ENCODE measurements at regions not wholly inside any gene's neighbourhood (a gene's known extent, or its start where the extent isn't known, plus 50 kb on each side); places are given as distances from the start of the nearest gene placed in this dataset.

DNA sequence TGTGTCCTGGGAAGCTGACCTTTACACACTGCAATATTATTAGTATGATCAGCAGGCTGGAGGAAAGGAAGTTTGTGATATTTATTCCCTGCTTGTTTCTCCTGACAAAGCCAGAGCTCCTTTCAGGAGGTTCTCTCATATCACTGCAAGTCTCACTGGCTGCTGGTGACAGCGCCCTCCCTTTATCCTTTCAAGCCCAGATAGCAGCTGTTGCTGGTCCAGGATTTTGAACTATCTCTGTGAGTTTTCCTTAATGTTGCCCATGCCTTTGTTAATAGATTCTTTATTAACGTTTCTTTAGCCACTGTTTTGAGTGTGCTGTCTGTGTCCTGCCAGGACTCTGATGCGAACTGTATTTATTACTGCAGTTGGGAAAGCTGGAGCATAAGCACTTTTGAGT, 518.7 kb downstream of the C4orf33 start:
- Histone ChIP-seq H3K9me3 (replicated peaks; ENCODE audit: low read length) (no peaks in the 10 kb centered on the region), H3K9ac (ENCODE audit: low read depth, low read length) (no peak overlapping the region), H3K4me2 (ENCODE audit: low read length) (no peak overlapping the region), H3K4me3 (ENCODE audit: low read length) (no peak overlapping the region), H3K36me3 (ENCODE audit: insufficient read depth, low read length) (no peaks in the 10 kb centered on the region), H3K27me3 (ENCODE audit: control insufficient read depth, insufficient read depth, low read length) (no peaks in the 10 kb centered on the region), H3K4me1 (ENCODE audit: control insufficient read depth, insufficient read depth, low read length) (no peaks in the 10 kb centered on the region)

DNA sequence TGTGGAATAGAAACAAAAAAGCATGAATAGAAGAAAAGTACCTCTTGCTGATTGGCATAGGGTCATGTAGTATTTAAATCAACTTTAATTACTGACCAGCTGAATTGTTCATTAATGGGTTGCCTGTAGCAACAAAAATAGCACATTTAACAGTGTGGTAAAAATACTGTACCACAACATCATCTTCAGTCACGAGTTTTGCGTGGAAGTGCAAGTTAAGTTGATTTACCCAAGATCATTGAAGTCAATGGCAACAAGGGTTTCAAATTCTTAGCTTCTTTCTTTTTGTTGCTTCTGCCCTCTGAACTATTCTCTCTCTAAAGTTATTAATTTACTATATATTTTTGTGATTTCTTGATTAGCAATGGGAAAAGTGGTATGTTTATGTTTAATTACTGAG, 526.6 kb downstream of the C4orf33 start:
- H3K36me3 ChIP-seq (ENCODE audit: insufficient read depth, low read length) = no peaks in the 10 kb centered on the region
- H3K4me3 ChIP-seq (ENCODE audit: low read length) = no peak overlapping the region
- H3K4me1 ChIP-seq (ENCODE audit: control insufficient read depth, insufficient read depth, low read length) = no peaks in the 10 kb centered on the region
- no peak overlapping the region for H3K9ac ChIP-seq (ENCODE audit: low read depth, low read length)
- no peaks in the 10 kb centered on the region for H3K9me3 ChIP-seq (replicated peaks; ENCODE audit: low read length)
- no peak overlapping the region for H3K4me2 ChIP-seq (ENCODE audit: low read length)
- H3K27me3 ChIP-seq (ENCODE audit: control insufficient read depth, insufficient read depth, low read length) = no peaks in the 10 kb centered on the region

DNA sequence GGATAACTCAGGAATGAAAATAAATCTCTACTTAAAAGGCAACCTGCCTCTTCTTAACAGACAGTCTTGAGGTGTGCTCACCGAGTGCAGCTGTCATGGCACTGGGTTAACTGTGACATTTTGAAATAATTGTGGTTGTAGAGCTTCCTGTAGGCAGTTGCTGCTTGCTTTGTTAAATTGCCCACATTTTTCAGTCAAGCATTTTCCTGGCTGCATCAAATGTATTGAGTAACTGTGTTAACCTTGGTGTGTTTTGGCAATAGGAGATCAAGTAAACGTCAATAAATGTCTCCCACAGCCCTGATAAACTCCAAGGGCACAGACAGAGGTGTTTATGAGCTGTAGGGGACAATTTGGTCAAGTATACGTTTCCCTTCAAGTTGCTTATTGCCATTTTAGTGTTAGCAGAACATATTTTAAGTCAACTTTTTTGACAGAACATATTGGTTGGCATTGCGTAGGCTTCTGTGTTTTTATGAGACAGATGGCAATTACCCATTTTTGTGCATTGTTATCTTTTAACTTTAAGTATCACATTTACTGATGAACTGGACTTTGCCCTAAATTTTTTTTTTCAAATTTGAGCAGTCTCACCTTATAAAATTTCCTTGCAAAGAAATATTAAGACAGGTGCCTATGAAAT, 527.4 kb downstream of the C4orf33 start:
- H3K27me3 ChIP-seq (ENCODE audit: control insufficient read depth, insufficient read depth, low read length) = no peaks in the 10 kb centered on the region
- no peaks in the 10 kb centered on the region for H3K36me3 ChIP-seq (ENCODE audit: insufficient read depth, low read length)
- no peak overlapping the region for H3K4me3 ChIP-seq (ENCODE audit: low read length)
- no peaks in the 10 kb centered on the region for H3K9me3 ChIP-seq (replicated peaks; ENCODE audit: low read length)
- no peaks in the 10 kb centered on the region for H3K4me1 ChIP-seq (ENCODE audit: control insufficient read depth, insufficient read depth, low read length)
- no peak overlapping the region for H3K9ac ChIP-seq (ENCODE audit: low read depth, low read length)
- H3K4me2 ChIP-seq (ENCODE audit: low read length) = no peak overlapping the region

DNA sequence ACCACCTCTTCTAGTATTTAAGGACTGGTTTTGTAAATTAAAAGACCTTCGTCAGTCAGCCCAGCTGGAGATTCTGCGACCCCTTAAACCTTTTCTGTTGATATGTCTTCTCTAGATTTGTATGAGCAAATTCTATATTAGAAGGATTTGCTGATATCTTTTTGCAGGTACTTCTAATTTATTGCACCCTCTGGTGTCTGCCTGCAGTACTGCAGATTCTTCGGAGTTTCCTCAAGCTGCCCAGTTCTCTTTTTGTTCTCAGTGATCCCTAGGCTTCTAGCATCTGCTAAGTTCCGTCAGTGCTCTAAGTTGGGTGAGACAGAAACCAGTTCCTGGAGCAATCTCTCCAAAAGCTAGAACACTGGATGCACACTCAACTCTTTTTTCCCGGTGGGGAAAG, 545.2 kb downstream of the C4orf33 start:
- Histone ChIP-seq H3K4me3 (ENCODE audit: low read length) (no peak overlapping the region), H3K36me3 (ENCODE audit: insufficient read depth, low read length) (no peaks in the 10 kb centered on the region), H3K9ac (ENCODE audit: low read depth, low read length) (no peak overlapping the region), H3K27me3 (ENCODE audit: control insufficient read depth, insufficient read depth, low read length) (no peaks in the 10 kb centered on the region), H3K4me2 (ENCODE audit: low read length) (no peak overlapping the region), H3K9me3 (replicated peaks; ENCODE audit: low read length) (no peaks in the 10 kb centered on the region), H3K4me1 (ENCODE audit: control insufficient read depth, insufficient read depth, low read length) (no peaks in the 10 kb centered on the region)

GRCh38 chr4:129645461-129645860, 549.5 kb downstream of the C4orf33 start:
- Histone ChIP-seq H3K4me2 (ENCODE audit: low read length) (no peak overlapping the region), H3K36me3 (ENCODE audit: insufficient read depth, low read length) (no peaks in the 10 kb centered on the region), H3K9ac (ENCODE audit: low read depth, low read length) (no peak overlapping the region), H3K9me3 (replicated peaks; ENCODE audit: low read length) (no peaks in the 10 kb centered on the region), H3K27me3 (ENCODE audit: control insufficient read depth, insufficient read depth, low read length) (no peaks in the 10 kb centered on the region), H3K4me1 (ENCODE audit: control insufficient read depth, insufficient read depth, low read length) (no peaks in the 10 kb centered on the region), H3K4me3 (ENCODE audit: low read length) (no peak overlapping the region)

- H3K9me3 ChIP-seq (replicated peaks; ENCODE audit: low read length) = no peaks in the 10 kb centered on the region
- no peak overlapping the region for H3K4me2 ChIP-seq (ENCODE audit: low read length)
- no peaks in the 10 kb centered on the region for H3K36me3 ChIP-seq (ENCODE audit: insufficient read depth, low read length)
- no peak overlapping the region for H3K4me3 ChIP-seq (ENCODE audit: low read length)
- H3K27me3 ChIP-seq (ENCODE audit: control insufficient read depth, insufficient read depth, low read length) = no peaks in the 10 kb centered on the region
- no peak overlapping the region for H3K9ac ChIP-seq (ENCODE audit: low read depth, low read length)
- H3K4me1 ChIP-seq (ENCODE audit: control insufficient read depth, insufficient read depth, low read length) = no peaks in the 10 kb centered on the region
Measured at GRCh38 chr4:129668092-129668491, 572.1 kb downstream of the C4orf33 start.

GRCh38 chr4:129672941-129673340, 577.0 kb downstream of the C4orf33 start:
- no peaks in the 10 kb centered on the region for H3K4me1 ChIP-seq (ENCODE audit: control insufficient read depth, insufficient read depth, low read length)
- H3K9me3 ChIP-seq (replicated peaks; ENCODE audit: low read length) = no peaks in the 10 kb centered on the region
- H3K27me3 ChIP-seq (ENCODE audit: control insufficient read depth, insufficient read depth, low read length) = no peaks in the 10 kb centered on the region
- no peaks in the 10 kb centered on the region for H3K36me3 ChIP-seq (ENCODE audit: insufficient read depth, low read length)
- H3K4me3 ChIP-seq (ENCODE audit: low read length) = no peak overlapping the region
- no peak overlapping the region for H3K4me2 ChIP-seq (ENCODE audit: low read length)
- no peak overlapping the region for H3K9ac ChIP-seq (ENCODE audit: low read depth, low read length)

DNA sequence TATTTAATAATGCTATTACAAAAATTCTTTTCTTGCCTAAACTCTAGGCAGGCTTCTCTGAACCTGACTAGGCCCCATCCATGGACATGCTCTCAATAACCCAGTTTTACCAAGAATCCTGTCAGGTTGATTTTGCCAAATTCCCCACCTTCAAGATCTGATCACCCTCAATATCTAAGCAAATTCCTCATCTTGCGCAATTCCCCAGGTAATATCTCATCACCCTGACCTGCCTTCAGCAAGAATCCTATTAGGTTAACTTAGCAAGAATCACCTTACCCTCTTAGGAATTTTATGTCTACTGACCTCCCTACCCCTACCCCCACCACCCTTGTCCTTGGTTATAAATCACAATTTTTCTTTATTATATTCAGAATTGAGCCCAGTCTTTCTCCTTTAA, 579.1 kb downstream of the C4orf33 start:
- Histone ChIP-seq H3K36me3 (ENCODE audit: insufficient read depth, low read length) (no peaks in the 10 kb centered on the region), H3K4me1 (ENCODE audit: control insufficient read depth, insufficient read depth, low read length) (no peaks in the 10 kb centered on the region), H3K27me3 (ENCODE audit: control insufficient read depth, insufficient read depth, low read length) (no peaks in the 10 kb centered on the region), H3K4me2 (ENCODE audit: low read length) (no peak overlapping the region), H3K9ac (ENCODE audit: low read depth, low read length) (no peak overlapping the region), H3K9me3 (replicated peaks; ENCODE audit: low read length) (no peaks in the 10 kb centered on the region), H3K4me3 (ENCODE audit: low read length) (no peak overlapping the region)

GRCh38 chr4:129676934-129677333, 581.0 kb downstream of the C4orf33 start:
- no peak overlapping the region for H3K4me2 ChIP-seq (ENCODE audit: low read length)
- no peaks in the 10 kb centered on the region for H3K36me3 ChIP-seq (ENCODE audit: insufficient read depth, low read length)
- H3K4me3 ChIP-seq (ENCODE audit: low read length) = no peak overlapping the region
- no peak overlapping the region for H3K9ac ChIP-seq (ENCODE audit: low read depth, low read length)
- no peaks in the 10 kb centered on the region for H3K27me3 ChIP-seq (ENCODE audit: control insufficient read depth, insufficient read depth, low read length)
- H3K9me3 ChIP-seq (replicated peaks; ENCODE audit: low read length) = no peaks in the 10 kb centered on the region
- H3K4me1 ChIP-seq (ENCODE audit: control insufficient read depth, insufficient read depth, low read length) = no peaks in the 10 kb centered on the region

DNA sequence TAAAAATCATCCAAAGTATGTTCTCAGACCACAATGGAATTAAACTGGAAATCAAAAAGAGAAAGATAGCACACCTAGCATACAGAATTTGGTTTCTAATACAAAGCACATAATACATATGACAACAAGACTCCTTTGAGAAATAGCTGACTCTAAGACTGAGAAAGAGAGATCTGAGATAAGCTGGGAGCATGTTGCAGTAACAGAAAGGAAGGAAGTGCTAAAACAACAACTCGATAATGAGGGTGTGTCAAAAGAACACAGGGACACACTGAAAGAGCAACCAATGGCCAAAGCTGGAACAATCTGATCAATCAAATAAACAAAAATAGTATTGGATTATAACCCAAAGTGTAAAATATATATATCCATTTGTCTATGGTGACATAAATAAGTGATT, 586.6 kb downstream of the C4orf33 start:
- Histone ChIP-seq H3K9ac (ENCODE audit: low read depth, low read length) (no peak overlapping the region), H3K4me1 (ENCODE audit: control insufficient read depth, insufficient read depth, low read length) (no peaks in the 10 kb centered on the region), H3K9me3 (replicated peaks; ENCODE audit: low read length) (no peaks in the 10 kb centered on the region), H3K4me3 (ENCODE audit: low read length) (no peak overlapping the region), H3K4me2 (ENCODE audit: low read length) (no peak overlapping the region), H3K27me3 (ENCODE audit: control insufficient read depth, insufficient read depth, low read length) (no peaks in the 10 kb centered on the region), H3K36me3 (ENCODE audit: insufficient read depth, low read length) (no peaks in the 10 kb centered on the region)

- Histone ChIP-seq H3K9me3 (replicated peaks; ENCODE audit: low read length) (no peaks in the 10 kb centered on the region), H3K27me3 (ENCODE audit: control insufficient read depth, insufficient read depth, low read length) (no peaks in the 10 kb centered on the region), H3K4me1 (ENCODE audit: control insufficient read depth, insufficient read depth, low read length) (no peaks in the 10 kb centered on the region), H3K4me2 (ENCODE audit: low read length) (no peak overlapping the region), H3K36me3 (ENCODE audit: insufficient read depth, low read length) (no peaks in the 10 kb centered on the region), H3K4me3 (ENCODE audit: low read length) (no peak overlapping the region), H3K9ac (ENCODE audit: low read depth, low read length) (no peak overlapping the region)
Measured at GRCh38 chr4:129707949-129708348, 612.0 kb downstream of the C4orf33 start.

DNA sequence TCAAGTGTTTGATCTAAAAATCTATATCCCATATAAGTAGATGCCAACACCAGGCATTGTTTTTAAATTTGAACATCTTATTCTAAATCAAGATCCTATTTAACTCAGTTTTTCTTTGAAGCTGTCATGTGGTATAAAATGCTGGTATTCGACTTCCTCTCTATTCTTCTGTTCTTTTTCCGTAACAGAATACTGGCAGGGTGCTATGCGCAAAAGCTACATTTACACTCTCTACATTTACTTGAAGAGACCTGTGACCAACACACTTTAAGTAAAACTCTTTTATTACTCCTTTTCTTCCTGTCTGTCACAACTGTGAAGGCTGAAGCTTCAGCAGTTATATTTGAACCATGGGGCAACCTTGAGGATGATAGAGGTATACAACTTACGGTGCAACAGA, 612.8 kb downstream of the C4orf33 start:
- H3K9me3 ChIP-seq (replicated peaks; ENCODE audit: low read length) = no peaks in the 10 kb centered on the region
- no peak overlapping the region for H3K4me3 ChIP-seq (ENCODE audit: low read length)
- no peak overlapping the region for H3K9ac ChIP-seq (ENCODE audit: low read depth, low read length)
- no peak overlapping the region for H3K4me2 ChIP-seq (ENCODE audit: low read length)
- no peaks in the 10 kb centered on the region for H3K27me3 ChIP-seq (ENCODE audit: control insufficient read depth, insufficient read depth, low read length)
- no peaks in the 10 kb centered on the region for H3K4me1 ChIP-seq (ENCODE audit: control insufficient read depth, insufficient read depth, low read length)
- no peaks in the 10 kb centered on the region for H3K36me3 ChIP-seq (ENCODE audit: insufficient read depth, low read length)
